H9 (cell line): ENCODE measurements at regions not wholly inside any gene's neighbourhood (a gene's known extent, or its start where the extent isn't known, plus 50 kb on each side); places are given as distances from the start of the nearest gene placed in this dataset.
A peak's percentile ranks its signal among the peaks of the same experiment; 100 is the strongest.

Source experiments
- DNase-seq: peaks from one replicate; pipeline ENCODE4 v3.0.0-alpha.2; 2017
- H2AFZ ChIP-seq: one replicate; pipeline ENCODE4 v1.6.1; 2013; ENCODE audit warnings: mild to moderate bottlenecking, low read length, control low read depth, moderate library complexity
- H2AK5ac ChIP-seq: 2 replicates; pipeline ENCODE4 v1.6.1; 2013; ENCODE audit warnings: low read length, control low read depth, mixed read lengths; ENCODE audit not compliant: insufficient read length
- H2BK120ac ChIP-seq: one replicate; pipeline ENCODE4 v1.6.1; 2013; ENCODE audit warnings: low read depth, mild to moderate bottlenecking, low read length, control low read depth, inconsistent platforms; ENCODE audit not compliant: poor library complexity, severe bottlenecking
- H2BK12ac ChIP-seq: 2 replicates; pipeline ENCODE4 v1.6.1; 2013; ENCODE audit warnings: low read length, control low read depth, mixed read lengths, low read depth; ENCODE audit not compliant: insufficient read length
- H2BK15ac ChIP-seq: 2 replicates; pipeline ENCODE4 v1.6.1; 2013; ENCODE audit warnings: low read depth, low read length, control low read depth
- H2BK20ac ChIP-seq: one replicate; pipeline ENCODE4 v1.6.1; 2013; ENCODE audit warnings: low read depth, mild to moderate bottlenecking, low read length, control low read depth, inconsistent platforms; ENCODE audit not compliant: poor library complexity, severe bottlenecking
- H2BK5ac ChIP-seq: 2 replicates; pipeline ENCODE4 v1.6.1; 2013; ENCODE audit warnings: low read length, control low read depth, mixed read lengths; ENCODE audit not compliant: insufficient read length
- H3K14ac ChIP-seq: 2 replicates; pipeline ENCODE4 v1.6.1; 2013; ENCODE audit warnings: low read length, control low read depth; ENCODE audit not compliant: insufficient read depth
- H3K18ac ChIP-seq: 2 replicates; pipeline ENCODE4 v1.6.1; 2013; ENCODE audit warnings: low read depth, mild to moderate bottlenecking, mixed read lengths, low read length, control low read depth; ENCODE audit not compliant: insufficient read length
- H3K23ac ChIP-seq: 2 replicates; pipeline ENCODE4 v1.6.1; 2013; ENCODE audit warnings: low read length, control low read depth, mixed read lengths, low read depth; ENCODE audit not compliant: insufficient read length
- H3K23me2 ChIP-seq: 2 replicates; pipeline ENCODE4 v1.6.1; 2013; ENCODE audit warnings: low read depth, mild to moderate bottlenecking, mixed read lengths, low read length, control low read depth; ENCODE audit not compliant: insufficient read length, poor library complexity, severe bottlenecking
- H3K27ac ChIP-seq: 2 replicates; pipeline ENCODE4 v1.5.1; 2013; ENCODE audit warnings: low read length, control low read depth, mixed read lengths, low read depth; ENCODE audit not compliant: insufficient read length
- H3K27me3 ChIP-seq: 2 replicates; pipeline ENCODE4 v1.6.1; 2013; ENCODE audit warnings: low read length, control low read depth, inconsistent platforms; ENCODE audit not compliant: insufficient read depth
- H3K4ac ChIP-seq: 2 replicates; pipeline ENCODE4 v1.6.1; 2013; ENCODE audit warnings: low read depth, mild to moderate bottlenecking, control low read depth, inconsistent platforms, low read length, moderate library complexity
- H3K4me1 ChIP-seq: 2 replicates; pipeline ENCODE4 v1.6.1; 2013; ENCODE audit warnings: low read length, control low read depth, inconsistent platforms; ENCODE audit not compliant: insufficient read depth
- H3K4me2 ChIP-seq: 2 replicates; pipeline ENCODE4 v1.6.1; 2013; ENCODE audit warnings: low read length, control low read depth, mixed read lengths; ENCODE audit not compliant: insufficient read length, insufficient read depth
- H3K56ac ChIP-seq: 2 replicates; pipeline ENCODE4 v1.6.1; 2013; ENCODE audit warnings: low read depth, mild to moderate bottlenecking, mixed read lengths, low read length, control low read depth; ENCODE audit not compliant: insufficient read length
- H3K79me1 ChIP-seq: 2 replicates; pipeline ENCODE4 v1.6.1; 2013; ENCODE audit warnings: low read depth, mild to moderate bottlenecking, moderate library complexity, low read length, control low read depth, inconsistent platforms; ENCODE audit not compliant: insufficient read depth, poor library complexity, severe bottlenecking
- H3K79me2 ChIP-seq: 2 replicates; pipeline ENCODE4 v1.6.1; 2013; ENCODE audit warnings: low read length, control low read depth, inconsistent platforms; ENCODE audit not compliant: insufficient read depth
- H3K9ac ChIP-seq: 2 replicates; pipeline ENCODE4 v1.6.1; 2013; ENCODE audit warnings: low read length, control low read depth, mixed read lengths; ENCODE audit not compliant: insufficient read length; ENCODE audit errors: extremely low read depth
- H3K9me3 ChIP-seq: one replicate; pipeline ENCODE4 v1.6.1; 2013; ENCODE audit warnings: low read depth, low read length, inconsistent platforms; ENCODE audit not compliant: control insufficient read depth
- H3T11ph ChIP-seq: one replicate; pipeline ENCODE4 v1.6.1; 2013; ENCODE audit warnings: mild to moderate bottlenecking, low read length, control low read depth, inconsistent platforms
- H4K20me1 ChIP-seq: one replicate; pipeline ENCODE4 v1.6.1; 2013; ENCODE audit not compliant: control insufficient read depth, insufficient read length, insufficient read depth
- H4K5ac ChIP-seq: 2 replicates; pipeline ENCODE4 v1.6.1; 2013; ENCODE audit warnings: low read depth, mild to moderate bottlenecking, mixed read lengths, low read length, control low read depth; ENCODE audit not compliant: insufficient read length
- H4K8ac ChIP-seq: replicated peaks from 2 replicates; pipeline ENCODE4 v1.6.1; 2013; ENCODE audit warnings: low read length, control low read depth, mixed read lengths, low read depth; ENCODE audit not compliant: insufficient read length
- H4K91ac ChIP-seq: 2 replicates; pipeline ENCODE4 v1.6.1; 2013; ENCODE audit warnings: low read depth, mild to moderate bottlenecking, moderate library complexity, mixed read lengths, low read length, control low read depth; ENCODE audit not compliant: insufficient read length
- H3K27ac Mint-ChIP-seq, 3 experiments: 2 replicates in 2 of 3; 3 replicates in 1 of 3; pipeline ENCODE4 v1.8.0; 2020 to 2021; ENCODE audit warnings: mixed read lengths in 3 of 3, mild to moderate bottlenecking in 1 of 3, moderate library complexity in 1 of 3
- H3K27me3 Mint-ChIP-seq: 2 replicates; pipeline ENCODE4 v1.8.0; 2021; ENCODE audit warnings: low read depth, mild to moderate bottlenecking, moderate library complexity, mixed read lengths
- H3K36me3 Mint-ChIP-seq, 3 experiments: 2 replicates in 2 of 3; 3 replicates in 1 of 3; pipeline ENCODE4 v1.8.0; 2020 to 2021; ENCODE audit warnings: low read depth in 3 of 3, mixed read lengths in 3 of 3; ENCODE audit not compliant: insufficient read depth in 1 of 3
- H3K4me1 Mint-ChIP-seq, 2 experiments: 2 replicates each; pipeline ENCODE4 v1.8.0; 2020; ENCODE audit warnings: mixed read lengths in 2 of 2
- H3K4me3 Mint-ChIP-seq, 2 experiments: 2 replicates in 1 of 2; 3 replicates in 1 of 2; pipeline ENCODE4 v1.8.0; 2020 to 2021; ENCODE audit warnings: mild to moderate bottlenecking in 2 of 2, mixed read lengths in 2 of 2, moderate library complexity in 1 of 2
- H3K9me3 Mint-ChIP-seq, 2 experiments: 2 replicates in 1 of 2; 3 replicates in 1 of 2; pipeline ENCODE4 v1.8.0; 2020; ENCODE audit warnings: mild to moderate bottlenecking in 2 of 2, mixed read lengths in 2 of 2, moderate library complexity in 1 of 2
- CTCF ChIP-seq: fragments of 200-600 bp; sonication (generic); conservative IDR thresholded peaks from 3 replicates; pipeline ENCODE4 v1.8.0; 2021; ENCODE audit warnings: antibody characterized with exemption, mild to moderate bottlenecking
- WGBS: extraction: QIAGEN DNeasy Blood & Tissue Kit; methylation state at CpG from one replicate; pipeline ENCODE4 v1.1.7; 2013; ENCODE audit warnings: missing lambda C conversion rate, low lambda C conversion rate, mixed read lengths; ENCODE audit not compliant: insufficient read length; ENCODE audit errors: extremely low coverage; 5-methylcytosine and 5-hydroxymethylcytosine counted together

GRCh38 chr1:228979774-228980173 is 244.5 kb downstream of the RHOU start:
- no CpG with 5 or more reads among the region's 6 CpGs for WGBS
- DNase-seq = peak; percentile 5
- Histone ChIP-seq H3K9me3 (no peaks in the 10 kb centered on the region), H3K27ac (no peak overlapping the region), H4K5ac (no peak overlapping the region), H2AFZ (no peak overlapping the region), H4K91ac (no peak overlapping the region), H3K14ac (no peak overlapping the region), H3K9ac (no peak overlapping the region), H4K8ac (no peak overlapping the region), H2AK5ac (no peak overlapping the region), H3K18ac (no peak overlapping the region), H3K79me1 (no peaks in the 10 kb centered on the region), H2BK120ac (no peak overlapping the region), H3K4me1 (no peaks in the 10 kb centered on the region; the same call in 1 of the 2 replicates), H3K4ac (no peak overlapping the region), H3K27me3 (no peaks in the 10 kb centered on the region), H3K4me2 (no peak overlapping the region), H3K79me2 (no peaks in the 10 kb centered on the region), H4K20me1 (no peaks in the 10 kb centered on the region), H3K23ac (no peak overlapping the region), H3T11ph (no peak overlapping the region), H2BK15ac (no peak overlapping the region), H3K23me2 (no peaks in the 10 kb centered on the region), H3K56ac (no peak overlapping the region), H2BK12ac (no peak overlapping the region), H2BK5ac (no peak overlapping the region), H2BK20ac (no peak overlapping the region)
- no peak overlapping the region for H3K27ac Mint-ChIP-seq
- no peaks in the 10 kb centered on the region; a peak in 1 of 5 replicates for H3K9me3 Mint-ChIP-seq
- H3K27me3 Mint-ChIP-seq = no peaks in the 10 kb centered on the region; the same call in none of the 2 replicates
- TF ChIP-seq CTCF = no peak
- H3K4me1 Mint-ChIP-seq = peaks cover 34 to 40% of the 10 kb centered on the region in 2 experiments
- no peak overlapping the region for H3K4me3 Mint-ChIP-seq
- H3K36me3 Mint-ChIP-seq = no peaks in the 10 kb centered on the region; a peak in 1 of 7 replicates
